ENCODE measurements at regions not wholly inside any gene's neighbourhood (a gene's known extent, or its start where the extent isn't known, plus 50 kb on each side); places are given as distances from the start of the nearest gene placed in this dataset.
A peak's percentile ranks its signal among the peaks of the same experiment; 100 is the strongest.

DNA sequence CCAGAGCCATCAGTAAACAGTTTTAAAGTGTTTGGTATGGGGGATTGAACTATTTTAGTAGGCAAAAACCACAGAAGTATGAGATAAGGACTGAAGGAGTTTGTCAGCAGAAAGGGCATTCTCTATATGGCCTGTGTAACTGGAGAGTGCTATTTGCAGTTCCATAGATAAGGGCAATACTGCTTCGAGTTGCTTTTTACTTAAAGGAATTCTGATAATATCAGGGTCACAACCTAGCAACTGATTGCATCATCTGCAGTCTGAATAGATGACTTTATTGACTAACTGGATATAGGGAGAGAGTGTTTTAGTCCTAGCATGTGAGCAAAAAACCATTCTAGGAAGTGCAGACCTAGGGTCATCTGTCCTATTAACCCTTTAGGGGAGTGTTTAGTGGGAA lies 645.2 kb upstream of the PTPRD start:
- ChIA-PET POLR2A (no interaction called here), CTCF (no interaction called here)
- H3K36me3 ChIP-seq (ENCODE audit: control insufficient read depth in 2 of 2, insufficient read depth in 1 of 2, low read length in 2 of 2): no peaks in the 10 kb centered on the region
- TF ChIP-seq ZBTB17 (tag by site-specific recombination; IDR thresholded peaks at IDR 0.05) (no peak), ZNF473 (tag by site-specific recombination; IDR thresholded peaks at IDR 0.05) (no peak), KLF16 (tag by site-specific recombination; IDR thresholded peaks at IDR 0.05) (no peak), ZFHX2 (tag by site-specific recombination; conservative IDR thresholded peaks at IDR 0.05) (no peak), SCRT1 (tag by site-specific recombination; IDR thresholded peaks at IDR 0.05; ENCODE audit: borderline replicate concordance) (no peak), ZNF529 (tag by site-specific recombination; IDR thresholded peaks at IDR 0.05; ENCODE audit: insufficient replicate concordance) (no peak), YY1 (tag by site-specific recombination; IDR thresholded peaks at IDR 0.05) (no peak), ZNF174 (tag by site-specific recombination; IDR thresholded peaks at IDR 0.05) (no peak), ZNF626 (tag by site-specific recombination; IDR thresholded peaks at IDR 0.05) (no peak), OVOL3 (tag by site-specific recombination; IDR thresholded peaks at IDR 0.05) (no peak), ZNF510 (tag by site-specific recombination; IDR thresholded peaks at IDR 0.05; ENCODE audit: insufficient replicate concordance) (no peak), ZNF785 (tag by site-specific recombination; IDR thresholded peaks at IDR 0.05) (no peak), ZBTB21 (tag by site-specific recombination; IDR thresholded peaks at IDR 0.05) (no peak)
- TF ChIP-seq, protein P1, sequence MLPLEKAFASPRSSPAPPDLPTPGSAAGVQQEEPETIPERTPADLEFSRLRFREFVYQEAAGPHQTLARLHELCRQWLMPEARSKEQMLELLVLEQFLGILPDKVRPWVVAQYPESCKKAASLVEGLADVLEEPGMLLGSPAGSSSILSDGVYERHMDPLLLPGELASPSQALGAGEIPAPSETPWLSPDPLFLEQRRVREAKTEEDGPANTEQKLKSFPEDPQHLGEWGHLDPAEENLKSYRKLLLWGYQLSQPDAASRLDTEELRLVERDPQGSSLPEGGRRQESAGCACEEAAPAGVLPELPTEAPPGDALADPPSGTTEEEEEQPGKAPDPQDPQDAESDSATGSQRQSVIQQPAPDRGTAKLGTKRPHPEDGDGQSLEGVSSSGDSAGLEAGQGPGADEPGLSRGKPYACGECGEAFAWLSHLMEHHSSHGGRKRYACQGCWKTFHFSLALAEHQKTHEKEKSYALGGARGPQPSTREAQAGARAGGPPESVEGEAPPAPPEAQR (tag by site-specific recombination; IDR thresholded peaks at IDR 0.05): no peak
- TF ChIP-seq, protein P2, sequence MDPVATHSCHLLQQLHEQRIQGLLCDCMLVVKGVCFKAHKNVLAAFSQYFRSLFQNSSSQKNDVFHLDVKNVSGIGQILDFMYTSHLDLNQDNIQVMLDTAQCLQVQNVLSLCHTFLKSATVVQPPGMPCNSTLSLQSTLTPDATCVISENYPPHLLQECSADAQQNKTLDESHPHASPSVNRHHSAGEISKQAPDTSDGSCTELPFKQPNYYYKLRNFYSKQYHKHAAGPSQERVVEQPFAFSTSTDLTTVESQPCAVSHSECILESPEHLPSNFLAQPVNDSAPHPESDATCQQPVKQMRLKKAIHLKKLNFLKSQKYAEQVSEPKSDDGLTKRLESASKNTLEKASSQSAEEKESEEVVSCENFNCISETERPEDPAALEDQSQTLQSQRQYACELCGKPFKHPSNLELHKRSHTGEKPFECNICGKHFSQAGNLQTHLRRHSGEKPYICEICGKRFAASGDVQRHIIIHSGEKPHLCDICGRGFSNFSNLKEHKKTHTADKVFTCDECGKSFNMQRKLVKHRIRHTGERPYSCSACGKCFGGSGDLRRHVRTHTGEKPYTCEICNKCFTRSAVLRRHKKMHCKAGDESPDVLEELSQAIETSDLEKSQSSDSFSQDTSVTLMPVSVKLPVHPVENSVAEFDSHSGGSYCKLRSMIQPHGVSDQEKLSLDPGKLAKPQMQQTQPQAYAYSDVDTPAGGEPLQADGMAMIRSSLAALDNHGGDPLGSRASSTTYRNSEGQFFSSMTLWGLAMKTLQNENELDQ (tag by site-specific recombination; IDR thresholded peaks at IDR 0.05; ENCODE audit: low read depth): no peak
- TF ChIP-seq, protein P3, sequence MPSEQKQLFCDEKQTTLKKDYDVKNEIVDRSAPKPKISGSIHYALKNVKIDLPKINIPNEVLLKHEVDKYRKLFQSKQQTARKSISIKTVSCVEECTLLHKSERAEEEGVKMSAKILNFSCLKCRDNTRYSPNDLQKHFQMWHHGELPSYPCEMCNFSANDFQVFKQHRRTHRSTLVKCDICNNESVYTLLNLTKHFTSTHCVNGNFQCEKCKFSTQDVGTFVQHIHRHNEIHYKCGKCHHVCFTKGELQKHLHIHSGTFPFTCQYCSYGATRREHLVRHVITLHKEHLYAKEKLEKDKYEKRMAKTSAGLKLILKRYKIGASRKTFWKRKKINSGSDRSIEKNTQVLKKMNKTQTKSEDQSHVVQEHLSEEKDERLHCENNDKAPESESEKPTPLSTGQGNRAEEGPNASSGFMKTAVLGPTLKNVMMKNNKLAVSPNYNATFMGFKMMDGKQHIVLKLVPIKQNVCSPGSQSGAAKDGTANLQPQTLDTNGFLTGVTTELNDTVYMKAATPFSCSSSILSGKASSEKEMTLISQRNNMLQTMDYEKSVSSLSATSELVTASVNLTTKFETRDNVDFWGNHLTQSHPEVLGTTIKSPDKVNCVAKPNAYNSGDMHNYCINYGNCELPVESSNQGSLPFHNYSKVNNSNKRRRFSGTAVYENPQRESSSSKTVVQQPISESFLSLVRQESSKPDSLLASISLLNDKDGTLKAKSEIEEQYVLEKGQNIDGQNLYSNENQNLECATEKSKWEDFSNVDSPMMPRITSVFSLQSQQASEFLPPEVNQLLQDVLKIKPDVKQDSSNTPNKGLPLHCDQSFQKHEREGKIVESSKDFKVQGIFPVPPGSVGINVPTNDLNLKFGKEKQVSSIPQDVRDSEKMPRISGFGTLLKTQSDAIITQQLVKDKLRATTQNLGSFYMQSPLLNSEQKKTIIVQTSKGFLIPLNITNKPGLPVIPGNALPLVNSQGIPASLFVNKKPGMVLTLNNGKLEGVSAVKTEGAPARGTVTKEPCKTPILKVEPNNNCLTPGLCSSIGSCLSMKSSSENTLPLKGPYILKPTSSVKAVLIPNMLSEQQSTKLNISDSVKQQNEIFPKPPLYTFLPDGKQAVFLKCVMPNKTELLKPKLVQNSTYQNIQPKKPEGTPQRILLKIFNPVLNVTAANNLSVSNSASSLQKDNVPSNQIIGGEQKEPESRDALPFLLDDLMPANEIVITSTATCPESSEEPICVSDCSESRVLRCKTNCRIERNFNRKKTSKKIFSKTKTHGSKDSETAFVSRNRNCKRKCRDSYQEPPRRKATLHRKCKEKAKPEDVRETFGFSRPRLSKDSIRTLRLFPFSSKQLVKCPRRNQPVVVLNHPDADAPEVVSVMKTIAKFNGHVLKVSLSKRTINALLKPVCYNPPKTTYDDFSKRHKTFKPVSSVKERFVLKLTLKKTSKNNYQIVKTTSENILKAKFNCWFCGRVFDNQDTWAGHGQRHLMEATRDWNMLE (tag by site-specific recombination; conservative IDR thresholded peaks at IDR 0.05; ENCODE audit: low read depth): no peak
- no peak overlapping the region for H3K4me3 ChIP-seq (ENCODE audit: low read depth, low read length)
- H3K9me3 ChIP-seq (ENCODE audit: control insufficient read depth, insufficient read depth, low read depth, low read length): no peaks in the 10 kb centered on the region
- H3K4me1 ChIP-seq (ENCODE audit: control insufficient read depth, insufficient read depth, low read length): no peaks in the 10 kb centered on the region
- no peak overlapping the region for H3K27ac ChIP-seq (ENCODE audit: extremely low read depth, low read depth, low read length)

DNA sequence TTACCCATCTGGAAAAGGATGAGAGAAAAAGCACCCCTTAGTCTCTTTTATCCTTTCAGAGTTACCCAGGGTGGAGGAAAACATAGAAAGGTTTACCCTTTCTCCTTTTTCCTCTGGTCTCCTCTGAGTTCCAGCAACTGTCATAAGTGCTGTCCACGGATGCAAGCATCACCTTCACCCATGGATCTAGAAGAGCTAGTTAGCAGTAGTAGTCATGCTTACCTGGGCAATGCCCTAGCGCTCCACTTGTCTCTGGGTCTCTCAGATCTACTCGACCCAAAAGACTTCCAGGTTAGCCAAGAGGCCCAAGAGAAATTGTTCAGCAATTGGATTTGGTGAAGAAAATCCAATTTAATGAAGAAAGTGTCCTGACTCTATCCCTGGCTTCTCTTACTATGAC lies 656.2 kb upstream of the PTPRD start:
- Histone ChIP-seq H3K4me1 (ENCODE audit: control insufficient read depth, insufficient read depth, low read length) (no peaks in the 10 kb centered on the region), H3K27ac (ENCODE audit: extremely low read depth, low read depth, low read length) (no peak overlapping the region), H3K9me3 (ENCODE audit: control insufficient read depth, insufficient read depth, low read depth, low read length) (no peaks in the 10 kb centered on the region), H3K4me3 (ENCODE audit: low read depth, low read length) (no peak overlapping the region), H3K36me3 (ENCODE audit: control insufficient read depth in 2 of 2, insufficient read depth in 1 of 2, low read length in 2 of 2) (no peaks in the 10 kb centered on the region)
- ChIA-PET CTCF (no interaction called here), POLR2A (no interaction called here)
- TF ChIP-seq, protein P2 (tag by site-specific recombination; IDR thresholded peaks at IDR 0.05; ENCODE audit: low read depth): no peak
- peak; percentile 45 for TF ChIP-seq SETDB1 (IDR thresholded peaks at IDR 0.05; ENCODE audit: insufficient read length, low read length)
- peak; percentile 97; the same call in 1 of the 2 replicates for TF ChIP-seq TRIM28 (IDR thresholded peaks at IDR 0.05; ENCODE audit: borderline replicate concordance, low read length)
- no peak for TF ChIP-seq MYNN (tag by site-specific recombination; IDR thresholded peaks at IDR 0.05; ENCODE audit: borderline replicate concordance)

All from HEK293 (cell line).